GM18909 (cell line): ENCODE measurements at regions not wholly inside any gene's neighbourhood (a gene's known extent, or its start where the extent isn't known, plus 50 kb on each side); places are given as distances from the start of the nearest gene placed in this dataset.
"Not testable (repeated sequence)": the region's sequence is repeated elsewhere in the genome, so short reads cannot be mapped to it uniquely, and the experiment has no call there.

Experiments
- ATAC-seq: cut with Tn5 transposase; IDR thresholded peaks from one replicate; pipeline ENCODE4 v1.9.1; 2021; ENCODE audit warnings: mild to moderate bottlenecking; ENCODE audit not compliant: unreplicated experiment, poor library complexity

- ATAC-seq: not testable (repeated sequence)
These were observed 57.0 kb upstream of the NEUROD1 start for GRCh38 chr2:181737302-181737701.

- ATAC-seq: peak; percentile 59
These were observed 57.8 kb upstream of the NEUROD1 start for GRCh38 chr2:181738074-181738473.

- no peak for ATAC-seq
These were observed 58.2 kb upstream of the NEUROD1 start for GRCh38 chr2:181738563-181738962.

- no peak for ATAC-seq
These were observed 61.4 kb upstream of the NEUROD1 start for GRCh38 chr2:181741756-181742155.

GRCh38 chr2:181742361-181742760, 62.0 kb upstream of the NEUROD1 start:
- no peak for ATAC-seq

- ATAC-seq: peak; percentile 61
These were observed 62.8 kb upstream of the NEUROD1 start for GRCh38 chr2:181742922-181743722.

- no peak for ATAC-seq
These were observed 63.4 kb upstream of the NEUROD1 start for GRCh38 chr2:181743723-181744031.

GRCh38 chr2:181745796-181746540, 65.7 kb upstream of the NEUROD1 start:
- no peak for ATAC-seq

- no peak for ATAC-seq
These were observed 66.5 kb upstream of the NEUROD1 start for GRCh38 chr2:181746844-181747243.

GRCh38 chr2:181750305-181750704, 70.0 kb upstream of the NEUROD1 start:
- no peak for ATAC-seq

GRCh38 chr2:181751266-181752030, 71.1 kb upstream of the NEUROD1 start:
- ATAC-seq: no peak

- no peak for ATAC-seq
These were observed 72.0 kb upstream of the NEUROD1 start for GRCh38 chr2:181752301-181752700.

- ATAC-seq: no peak
These were observed 73.4 kb upstream of the NEUROD1 start for GRCh38 chr2:181753686-181754085.

GRCh38 chr2:181754105-181754504, 73.8 kb upstream of the NEUROD1 start:
- no peak for ATAC-seq

- ATAC-seq: no peak
These were observed 74.9 kb upstream of the NEUROD1 start for GRCh38 chr2:181755181-181755580.

- ATAC-seq: no peak
These were observed 80.2 kb upstream of the NEUROD1 start for GRCh38 chr2:181760521-181760920.

- ATAC-seq: no peak
These were observed 80.9 kb upstream of the NEUROD1 start for GRCh38 chr2:181761175-181761574.

- no peak for ATAC-seq
These were observed 81.7 kb upstream of the NEUROD1 start for GRCh38 chr2:181762000-181762399.

- no peak for ATAC-seq
These were observed 82.5 kb upstream of the NEUROD1 start for GRCh38 chr2:181762848-181763247.

GRCh38 chr2:181763423-181763822, 83.1 kb upstream of the NEUROD1 start:
- ATAC-seq: no peak
